Natural killer cell treated with Interleukin-12 subunit alpha and Interleukin-12 subunit beta and Interleukin-15 and Interleukin-18, amount 100 ng/mL, for 72 hours (primary cell): ENCODE measurements at regions not wholly inside any gene's neighbourhood (a gene's known extent, or its start where the extent isn't known, plus 50 kb on each side); places are given as distances from the start of the nearest gene placed in this dataset.

Source experiments
- ATAC-seq, 2 donors: fragments of 150-1000 bp; cut with Tn5 transposase in 1 of 2; sonication (Bioruptor Pico), chemical (Tn5 transposase) in 1 of 2; 2 replicates each; pipeline ENCODE4 v1.10.0; 2021
- DNase-seq: peaks from one replicate; pipeline ENCODE4 v3.0.0; 2022; ENCODE audit warnings: low spot score
- H3K27ac Mint-ChIP-seq, 2 donors: 1 replicate in 1 of 2; 2 replicates in 1 of 2; pipeline ENCODE4 v1.8.0; 2022; ENCODE audit warnings: mixed read lengths in 2 of 2, mild to moderate bottlenecking in 1 of 2, moderate library complexity in 1 of 2
- H3K27me3 Mint-ChIP-seq, 2 donors: 1 replicate in 1 of 2; 2 replicates in 1 of 2; pipeline ENCODE4 v1.8.0; 2022; ENCODE audit warnings: mixed read lengths in 2 of 2
- H3K36me3 Mint-ChIP-seq: one replicate; pipeline ENCODE4 v1.8.0; 2022; ENCODE audit warnings: mixed read lengths
- H3K4me1 Mint-ChIP-seq, 2 donors: 1 replicate in 1 of 2; 2 replicates in 1 of 2; pipeline ENCODE4 v1.8.0; 2022; ENCODE audit warnings: low read depth in 2 of 2, mixed read lengths in 2 of 2, mild to moderate bottlenecking in 1 of 2
- H3K4me3 Mint-ChIP-seq: one replicate; pipeline ENCODE4 v1.8.0; 2022; ENCODE audit warnings: mixed read lengths
- H3K9me3 Mint-ChIP-seq: 2 replicates; pipeline ENCODE4 v1.8.0; 2022; ENCODE audit warnings: mixed read lengths

- ATAC-seq = no peak
- no peaks in the 10 kb centered on the region for H3K9me3 Mint-ChIP-seq
- H3K36me3 Mint-ChIP-seq = no peaks in the 10 kb centered on the region
- no peak overlapping the region for H3K27ac Mint-ChIP-seq
- no peak overlapping the region for H3K4me3 Mint-ChIP-seq
- no peak for DNase-seq
- H3K4me1 Mint-ChIP-seq = peaks cover 0 to 3% of the 10 kb centered on the region in 2 donors
- peaks cover 10 to 26% of the 10 kb centered on the region in 2 donors for H3K27me3 Mint-ChIP-seq
These were observed 53.0 kb upstream of the TCF21 start for GRCh38 chr6:133835901-133836300.

GRCh38 chr6:133837801-133838349 lies 51.0 kb upstream of the TCF21 start:
- DNase-seq = no peak
- H3K9me3 Mint-ChIP-seq = no peaks in the 10 kb centered on the region
- peaks cover 0 to 3% of the 10 kb centered on the region in 2 donors for H3K4me1 Mint-ChIP-seq
- no peak overlapping the region for H3K4me3 Mint-ChIP-seq
- H3K36me3 Mint-ChIP-seq = no peaks in the 10 kb centered on the region
- peaks cover 10 to 26% of the 10 kb centered on the region in 2 donors for H3K27me3 Mint-ChIP-seq
- peak; percentile 58 to 65 for ATAC-seq
- H3K27ac Mint-ChIP-seq = no peak overlapping the region
